Endothelial cell of umbilical vein (primary cell): ENCODE measurements at regions not wholly inside any gene's neighbourhood (a gene's known extent, or its start where the extent isn't known, plus 50 kb on each side); places are given as distances from the start of the nearest gene placed in this dataset.

ENCODE experiments used
- BruUV-seq: library from RNA; stranded (reverse); fragments of 400-500 nt; replicated peaks from 2 replicates; lab custom pipeline; 2021; lab: Mats Ljungman, UMichigan
- CTCF ChIA-PET: fragments of 300-600, 350-600 bp; sonication (Branson Sonifier 250); formaldehyde crosslinking; loops from one replicate; lab custom pipeline; 2021; ENCODE audit warnings: antibody characterized with exemption, inconsistent platforms; lab: Charles Lee
- POLR2A ChIA-PET: fragments of 300-600, 350-600 bp; sonication (Branson Sonifier 250); formaldehyde crosslinking; loops from one replicate; lab custom pipeline; 2021; ENCODE audit warnings: antibody characterized with exemption, inconsistent platforms; lab: Charles Lee
- DNase-seq: peaks from one replicate; pipeline ENCODE4 v3.0.0-alpha.2; 2011; ENCODE audit warnings: low read depth, low spot score
- FAIRE-seq: peaks from 2 replicates; lab custom pipeline; 2011; peaks lifted over from hg19 to GRCh38; lab: Jason Lieb, UNC
- H2AFZ ChIP-seq: 2 replicates; pipeline ENCODE4 v1.6.0; 2012; ENCODE audit warnings: low read depth, low read length, control low read depth, inconsistent platforms
- H3K27ac ChIP-seq: 2 replicates; pipeline ENCODE4 v1.5.1; 2011; ENCODE audit warnings: low read depth, mild to moderate bottlenecking, control low read depth, low read length, moderate library complexity; ENCODE audit not compliant: insufficient read depth
- H3K27me3 ChIP-seq, 2 experiments: 2 replicates each; pipeline versions ENCODE4 v1.6.0 to v1.6.1; 2011; ENCODE audit warnings: low read length in 2 of 2, mixed read lengths in 1 of 2; ENCODE audit not compliant: control insufficient read depth in 2 of 2, insufficient read depth in 2 of 2
- H3K36me3 ChIP-seq, 2 experiments: 2 replicates in 1 of 2; 3 replicates in 1 of 2; pipeline ENCODE4 v1.5.1; 2011; ENCODE audit warnings: low read length in 2 of 2, mild to moderate bottlenecking in 1 of 2, moderate library complexity in 1 of 2; ENCODE audit not compliant: control insufficient read depth in 2 of 2, insufficient read depth in 2 of 2; ENCODE audit errors: extremely low read depth in 1 of 2
- H3K4me1 ChIP-seq: 3 replicates; pipeline ENCODE4 v1.5.1; 2011; ENCODE audit warnings: mild to moderate bottlenecking, low read length; ENCODE audit not compliant: control insufficient read depth, insufficient read depth; ENCODE audit errors: extremely low read depth
- H3K4me2 ChIP-seq: 2 replicates; pipeline ENCODE4 v1.6.1; 2011; ENCODE audit warnings: low read length, control low read depth, mixed read lengths; ENCODE audit not compliant: insufficient read depth
- H3K4me3 ChIP-seq, 3 experiments: fragments of 200-600 bp in 1 of 3; sonication (generic), shearing (Covaris generic) in 1 of 3; replicated peaks in 1 of 3; 2 replicates each; pipeline ENCODE4 v1.5.1; 2011 to 2016; ENCODE audit warnings: control low read depth in 3 of 3, low read length in 3 of 3, mild to moderate bottlenecking in 2 of 3, inconsistent platforms in 1 of 3, low read depth in 1 of 3, moderate library complexity in 1 of 3; ENCODE audit not compliant: insufficient read depth in 1 of 3
- H3K79me2 ChIP-seq: 2 replicates; pipeline ENCODE4 v1.6.0; 2012; ENCODE audit warnings: low read length, inconsistent platforms; ENCODE audit not compliant: control insufficient read depth, insufficient read depth
- H3K9ac ChIP-seq: replicated peaks from 2 replicates; pipeline ENCODE3; 2011; ENCODE audit warnings: low read length, control low read depth; ENCODE audit not compliant: insufficient read depth; ENCODE audit errors: extremely low read depth
- H3K9me1 ChIP-seq: replicated peaks from 3 replicates; pipeline ENCODE4 v1.6.0; 2011; ENCODE audit warnings: mild to moderate bottlenecking, low read length; ENCODE audit not compliant: control insufficient read depth, insufficient read depth; ENCODE audit errors: extremely low read depth
- H3K9me3 ChIP-seq: replicated peaks from 2 replicates; pipeline ENCODE4 v1.5.1; 2012; ENCODE audit warnings: low read length, inconsistent platforms; ENCODE audit not compliant: control insufficient read depth, insufficient read depth
- H4K20me1 ChIP-seq: replicated peaks from 2 replicates; pipeline ENCODE3; 2011; ENCODE audit warnings: mild to moderate bottlenecking, low read length; ENCODE audit not compliant: control insufficient read depth, insufficient read depth; ENCODE audit errors: extremely low read depth
- CTCF ChIP-seq, 2 donors: IDR thresholded peaks; 1 replicate in 1 of 2; 2 replicates in 1 of 2; pipeline ENCODE4 v1.5.1; 2011; ENCODE audit warnings: low read length in 2 of 2, mild to moderate bottlenecking in 2 of 2, moderate library complexity in 2 of 2, control low read depth in 1 of 2, inconsistent platforms in 1 of 2, low read depth in 1 of 2; ENCODE audit not compliant: insufficient read depth in 1 of 2; ENCODE audit errors: extremely low read depth in 1 of 2
- FOS ChIP-seq: IDR thresholded peaks from 2 replicates; pipeline ENCODE4 v1.6.1; 2011; ENCODE audit warnings: mild to moderate bottlenecking, low read length, moderate library complexity, borderline replicate concordance; ENCODE audit not compliant: insufficient read depth
- GATA2 ChIP-seq: IDR thresholded peaks from 2 replicates; pipeline ENCODE4 v1.7.0; 2011; ENCODE audit warnings: low read depth, mild to moderate bottlenecking, moderate library complexity, mixed read lengths, low read length; ENCODE audit not compliant: insufficient read length, insufficient read depth
- JUN ChIP-seq: IDR thresholded peaks from 2 replicates; pipeline ENCODE4 v1.6.1; 2011; ENCODE audit warnings: borderline replicate concordance, low read depth; ENCODE audit not compliant: insufficient read length, insufficient read depth
- dilution Hi-C: fragments of 300-500 bp; cut with MboI; formaldehyde crosslinking; loops from one replicate; pipeline ENCODE4 v1.15.0; 2019; ENCODE audit warnings: low sequenced_read_pairs; ENCODE audit not compliant: extremely low pct_ligation_motif_present
- intact Hi-C: fragments of 100-400 bp; cut with micrococcal nuclease; formaldehyde crosslinking; loops from one replicate; pipeline ENCODE4 v1.10.0; 2022

- POLR2A ChIA-PET: no interaction called here
- peak; percentile 47 for FAIRE-seq
Observed at GRCh38 chr12:93176165-93176564, 201.6 kb upstream of the NUDT4 start.

More at GRCh38 chr12:93176165-93176564, 201.6 kb upstream of the NUDT4 start:
- Histone ChIP-seq H3K27me3 (no peaks in the 10 kb centered on the region), H3K9ac (no peak overlapping the region), H3K27ac (no peak overlapping the region), H3K79me2 (no peaks in the 10 kb centered on the region), H4K20me1 (no peaks in the 10 kb centered on the region), H3K4me1 (peaks cover 26% of the 10 kb centered on the region), H3K4me2 (no peak overlapping the region), H3K9me1 (no peaks in the 10 kb centered on the region), H3K36me3 (no peaks in the 10 kb centered on the region), H3K9me3 (no peaks in the 10 kb centered on the region), H3K4me3 (no peak overlapping the region), H2AFZ (no peak overlapping the region)
- intact Hi-C loops (no loop called here), dilution Hi-C loops (no loop called here)
- DNase-seq: peak; percentile 43
- CTCF ChIA-PET: interaction anchor here (1.1 kb wide), 2 partner anchors 189 to 210 kb away, joined by 3 read pairs; no protein-coding TSS in a partner anchor
- TF ChIP-seq JUN: peak; percentile 10
- peak; percentile 74 for TF ChIP-seq FOS
- no peak for TF ChIP-seq CTCF (IDR thresholded peaks at IDR 0.05; ENCODE audit: extremely low read depth in 1 of 2, insufficient read depth in 1 of 2, low read depth in 1 of 2, low read length in 2 of 2)
- TF ChIP-seq GATA2: no peak
- no TSS peak for BruUV-seq
